ENCODE measurements at regions not wholly inside any gene's neighbourhood (a gene's known extent, or its start where the extent isn't known, plus 50 kb on each side); places are given as distances from the start of the nearest gene placed in this dataset.

DNA sequence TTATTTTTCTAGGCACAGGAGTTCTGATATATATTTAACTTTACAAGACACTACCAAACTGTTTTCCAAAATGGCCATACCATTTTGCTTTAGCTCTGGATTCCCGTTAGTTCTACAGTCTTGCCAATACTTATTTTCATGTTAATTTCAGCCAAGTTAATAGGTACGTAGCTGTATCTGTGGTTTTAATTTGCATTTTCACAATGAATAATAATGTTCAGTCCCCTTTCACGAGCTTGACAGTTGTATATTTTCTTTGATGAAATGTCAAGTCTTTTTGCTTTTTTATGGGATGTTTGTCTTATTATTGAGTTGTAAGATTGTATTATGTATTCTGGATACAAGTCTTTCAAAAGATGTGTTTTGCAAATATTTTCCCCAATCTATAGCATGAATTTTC is 50.6 kb upstream of the GALNT5 start:
- TF ChIP-seq POLR2A (IDR thresholded peaks at IDR 0.05), result no peak
- TF ChIP-seq, protein P1, sequence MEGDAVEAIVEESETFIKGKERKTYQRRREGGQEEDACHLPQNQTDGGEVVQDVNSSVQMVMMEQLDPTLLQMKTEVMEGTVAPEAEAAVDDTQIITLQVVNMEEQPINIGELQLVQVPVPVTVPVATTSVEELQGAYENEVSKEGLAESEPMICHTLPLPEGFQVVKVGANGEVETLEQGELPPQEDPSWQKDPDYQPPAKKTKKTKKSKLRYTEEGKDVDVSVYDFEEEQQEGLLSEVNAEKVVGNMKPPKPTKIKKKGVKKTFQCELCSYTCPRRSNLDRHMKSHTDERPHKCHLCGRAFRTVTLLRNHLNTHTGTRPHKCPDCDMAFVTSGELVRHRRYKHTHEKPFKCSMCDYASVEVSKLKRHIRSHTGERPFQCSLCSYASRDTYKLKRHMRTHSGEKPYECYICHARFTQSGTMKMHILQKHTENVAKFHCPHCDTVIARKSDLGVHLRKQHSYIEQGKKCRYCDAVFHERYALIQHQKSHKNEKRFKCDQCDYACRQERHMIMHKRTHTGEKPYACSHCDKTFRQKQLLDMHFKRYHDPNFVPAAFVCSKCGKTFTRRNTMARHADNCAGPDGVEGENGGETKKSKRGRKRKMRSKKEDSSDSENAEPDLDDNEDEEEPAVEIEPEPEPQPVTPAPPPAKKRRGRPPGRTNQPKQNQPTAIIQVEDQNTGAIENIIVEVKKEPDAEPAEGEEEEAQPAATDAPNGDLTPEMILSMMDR (IDR thresholded peaks at IDR 0.05), result no peak
